GM12878 (cell line): ENCODE measurements at regions not wholly inside any gene's neighbourhood (a gene's known extent, or its start where the extent isn't known, plus 50 kb on each side); places are given as distances from the start of the nearest gene placed in this dataset.

Experiments
- ATAC-seq: fragments of 200-7000 bp; cut with Tn5 transposase; 3 replicates; pipeline ENCODE4 v1.9.1; 2020; ENCODE audit warnings: mild to moderate bottlenecking, moderate library complexity
- BruUV-seq: library from RNA; stranded (reverse); fragments of 400-500 nt; replicated peaks from 2 replicates; lab custom pipeline; 2021; lab: Mats Ljungman, UMichigan
- CTCF ChIA-PET: fragments of 300-600 bp; sonication (Branson Sonifier 250); formaldehyde crosslinking; extraction: SDS; loops from one replicate; lab custom pipeline; 2021; ENCODE audit warnings: inconsistent platforms; lab: Yijun Ruan, JAX
- POLR2A ChIA-PET: fragments of 350-600 bp; formaldehyde crosslinking; extraction: SDS; loops from one replicate; lab custom pipeline; 2021; ENCODE audit warnings: inconsistent platforms; lab: Charles Lee
- RAD21 ChIA-PET: fragments of 300-600 bp; sonication (Branson Sonifier 250); formaldehyde crosslinking; loops from one replicate; lab custom pipeline; 2023; ENCODE audit warnings: antibody characterized with exemption; ENCODE audit not compliant: unreplicated experiment; lab: Charles Lee
- SMC1A ChIA-PET: fragments of 300-600 bp; sonication (Branson Sonifier 250); formaldehyde crosslinking; loops from one replicate; lab custom pipeline; 2023; ENCODE audit not compliant: unreplicated experiment, uncharacterized antibody; lab: Charles Lee
- DNase-seq: peaks from one replicate; pipeline ENCODE4 v3.0.0-alpha.2; 2011; ENCODE audit warnings: low read depth, low spot score
- FAIRE-seq: peaks from 3 replicates; lab custom pipeline; 2011; peaks lifted over from hg19 to GRCh38; lab: Jason Lieb, UNC
- H2AFZ ChIP-seq: 2 replicates; pipeline ENCODE4 v1.6.0; 2011; ENCODE audit warnings: low read depth, low read length, control low read depth; ENCODE audit not compliant: control insufficient read depth
- H3K27ac ChIP-seq: 2 replicates; pipeline ENCODE4 v1.5.1; 2011; ENCODE audit warnings: control low read depth; ENCODE audit not compliant: control insufficient read depth, insufficient read depth
- H3K27me3 ChIP-seq, 2 experiments: replicated peaks in 1 of 2; 2 replicates each; pipeline versions ENCODE4 v1.6.0 to v1.6.1; 2011; ENCODE audit warnings: low read length in 1 of 2; ENCODE audit not compliant: control insufficient read depth in 2 of 2, insufficient read depth in 2 of 2
- H3K36me3 ChIP-seq, 2 experiments: 2 replicates each; pipeline ENCODE4 v1.5.1; 2011; ENCODE audit warnings: low read length in 1 of 2; ENCODE audit not compliant: control insufficient read depth in 2 of 2, insufficient read depth in 2 of 2
- H3K4me1 ChIP-seq: 2 replicates; pipeline ENCODE4 v1.6.1; 2011; ENCODE audit warnings: mild to moderate bottlenecking, low read length, moderate library complexity, mixed read lengths; ENCODE audit not compliant: control insufficient read depth, insufficient read depth
- H3K4me2 ChIP-seq: 2 replicates; pipeline ENCODE4 v1.6.0; 2011; ENCODE audit warnings: control low read depth; ENCODE audit not compliant: control insufficient read depth, insufficient read depth
- H3K4me3 ChIP-seq: fragments of 200-600 bp; sonication (generic); 2 replicates; pipeline ENCODE4 v1.5.1; 2016
- H3K79me2 ChIP-seq: 2 replicates; pipeline ENCODE4 v1.6.0; 2011; ENCODE audit warnings: low read length; ENCODE audit not compliant: control insufficient read depth, insufficient read depth
- H3K9ac ChIP-seq: 2 replicates; pipeline ENCODE4 v1.8.0; 2011; ENCODE audit warnings: low read length, control low read depth, mixed read lengths; ENCODE audit not compliant: control insufficient read depth, insufficient read depth
- H3K9me3 ChIP-seq: replicated peaks from 3 replicates; pipeline ENCODE4 v1.5.1; 2011; ENCODE audit warnings: mild to moderate bottlenecking, low read length; ENCODE audit not compliant: control insufficient read depth, insufficient read depth
- H4K20me1 ChIP-seq: 2 replicates; pipeline ENCODE4 v1.6.0; 2011; ENCODE audit not compliant: control insufficient read depth, insufficient read depth
- ASH2L ChIP-seq: fragments of 300-600, 200-600 bp; sonication (generic); IDR thresholded peaks from 2 replicates; pipeline ENCODE4 v1.6.1; 2017; ENCODE audit warnings: low read depth, mild to moderate bottlenecking, borderline replicate concordance
- BMI1 ChIP-seq: fragments of 450-650 bp; IDR thresholded peaks from 2 replicates; pipeline ENCODE4 v1.6.1; 2016; ENCODE audit warnings: mild to moderate bottlenecking, moderate library complexity, borderline replicate concordance
- KLF5 ChIP-seq: fragments of 450-650 bp; IDR thresholded peaks from 2 replicates; pipeline ENCODE4 v1.6.1; 2014; ENCODE audit warnings: mild to moderate bottlenecking; ENCODE audit not compliant: partially characterized antibody
- MLLT1 ChIP-seq: fragments of 450-650 bp; IDR thresholded peaks from 2 replicates; pipeline ENCODE4 v1.6.1; 2016; ENCODE audit warnings: mild to moderate bottlenecking
- PML ChIP-seq: IDR thresholded peaks from 2 replicates; pipeline ENCODE4 v1.6.1; 2012; ENCODE audit warnings: low read length, inconsistent platforms
- STAT1 ChIP-seq: fragments of 450-650 bp; conservative IDR thresholded peaks from 2 replicates; pipeline ENCODE4 v1.6.1; 2014; ENCODE audit warnings: antibody characterized with exemption, mild to moderate bottlenecking
- ZBTB4 ChIP-seq: fragments of 450-650 bp; formaldehyde crosslinking; IDR thresholded peaks from 2 replicates; pipeline ENCODE4 v1.4.0; 2022; ENCODE audit warnings: mild to moderate bottlenecking, moderate library complexity
- ZNF687 ChIP-seq: fragments of 450-650 bp; IDR thresholded peaks from 2 replicates; pipeline ENCODE4 v1.6.1; 2017; ENCODE audit warnings: mild to moderate bottlenecking, moderate library complexity
- WGBS: methylation state at CpG from one replicate; pipeline ENCODE4 v1.1.6; 2016; ENCODE audit warnings: low lambda C conversion rate; ENCODE audit not compliant: insufficient replicate concordance, insufficient coverage; ENCODE audit errors: missing lambda C conversion rate; 5-methylcytosine and 5-hydroxymethylcytosine counted together
- in situ Hi-C: fragments of 300-500 bp; cut with MboI; formaldehyde crosslinking; loops from 9 replicates; pipeline ENCODE4 v1.14.3; 2018; ENCODE audit warnings: mixed read lengths
- intact Hi-C: fragments of 100-400 bp; cut with micrococcal nuclease; formaldehyde crosslinking; loops from one replicate; pipeline ENCODE4 v1.14.2; 2022; ENCODE audit not compliant: unreplicated experiment

GRCh38 chr3:178483704-178484103 lies 52.5 kb upstream of the KCNMB2 start:
- WGBS: 78% methylated on average over 2 of the region's 2 CpGs
- H3K27me3 ChIP-seq: no peaks in the 10 kb centered on the region
- FAIRE-seq (no peak), ATAC-seq (no peak), DNase-seq (no peak)
- H3K36me3 ChIP-seq: no peaks in the 10 kb centered on the region
- in situ Hi-C loops (no loop called here), intact Hi-C loops (no loop called here)
- H3K9me3 ChIP-seq: no peaks in the 10 kb centered on the region
- ChIA-PET CTCF (no interaction called here), RAD21 (interaction anchor here (0.5 kb wide), 1 partner anchor 14 kb away, joined by 3 read pairs; no protein-coding TSS in a partner anchor), POLR2A (no interaction called here), SMC1A (interaction anchor here (0.7 to 1.2 kb wide), 3 partner anchors 9 to 30 kb away, joined by 3 to 5 read pairs (median 3); no protein-coding TSS in a partner anchor)
- H4K20me1 ChIP-seq: no peaks in the 10 kb centered on the region
- no peak overlapping the region for H3K4me2 ChIP-seq
- H3K9ac ChIP-seq: no peak overlapping the region
- no TSS peak for BruUV-seq
- peaks cover 25% of the 10 kb centered on the region for H3K4me1 ChIP-seq
- H3K79me2 ChIP-seq: no peaks in the 10 kb centered on the region
- TF ChIP-seq PML (no peak), KLF5 (no peak), ZNF687 (no peak), ASH2L (no peak), MLLT1 (no peak), ZBTB4 (no peak), STAT1 (no peak), BMI1 (no peak)
- H2AFZ ChIP-seq: no peak overlapping the region
- no peak overlapping the region for H3K4me3 ChIP-seq
- no peak overlapping the region for H3K27ac ChIP-seq
